ENCODE measurements at regions not wholly inside any gene's neighbourhood (a gene's known extent, or its start where the extent isn't known, plus 50 kb on each side); places are given as distances from the start of the nearest gene placed in this dataset.

DNA sequence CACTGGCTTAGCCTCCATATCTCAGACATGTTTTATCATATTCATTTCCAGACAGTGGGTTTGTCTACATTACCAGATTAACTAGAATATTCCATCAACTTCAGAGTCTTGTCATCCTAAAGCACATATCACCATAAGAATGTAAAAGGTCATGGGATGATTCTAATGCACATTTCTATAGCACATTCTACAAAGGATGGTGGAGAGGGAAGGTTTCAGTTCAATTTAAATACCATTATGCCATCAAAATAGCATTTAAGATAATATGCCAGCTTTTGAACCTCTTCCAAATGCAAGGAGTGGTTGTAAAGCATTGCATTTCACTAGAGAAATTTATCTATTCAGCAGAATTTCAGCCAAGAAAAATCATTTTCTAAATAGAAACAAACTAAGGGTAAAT lies 970.5 kb downstream of the TTLL7 start:
- Histone ChIP-seq H3K4me1 (ENCODE audit: control insufficient read depth, low read depth, low read length) (peaks cover 8% of the 10 kb centered on the region), H3K4me3 (ENCODE audit: low read length) (no peak overlapping the region), H3K9me3 (ENCODE audit: control insufficient read depth, low read depth, low read length) (peaks cover 3% of the 10 kb centered on the region), H3K27me3 (ENCODE audit: control insufficient read depth, insufficient read depth, low read length) (no peaks in the 10 kb centered on the region), H3K36me3 (ENCODE audit: control insufficient read depth, low read depth, low read length) (no peaks in the 10 kb centered on the region), H3K9ac (ENCODE audit: low read length) (no peak overlapping the region), H3K27ac (ENCODE audit: low read length) (no peak overlapping the region)

DNA sequence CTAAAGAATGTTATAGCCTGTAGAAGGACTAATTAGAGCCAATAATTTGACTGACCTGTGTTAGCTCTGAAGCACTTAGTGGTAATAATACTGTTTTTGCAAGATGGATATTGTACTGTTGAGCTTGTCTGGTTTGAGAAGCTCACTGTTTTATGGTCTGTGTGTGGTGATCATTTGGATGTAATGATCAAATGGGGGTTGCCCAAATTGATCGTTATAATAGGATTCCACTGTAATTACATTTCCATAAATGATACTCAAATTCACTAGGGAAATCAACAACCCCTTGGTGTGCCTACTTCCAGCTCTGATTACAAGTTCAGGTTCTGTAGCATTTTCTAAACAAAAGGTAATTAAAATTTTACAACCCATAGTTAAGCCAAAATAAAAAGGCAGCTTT lies 971.4 kb downstream of the TTLL7 start:
- H3K9me3 ChIP-seq (ENCODE audit: control insufficient read depth, low read depth, low read length) = peaks cover 3% of the 10 kb centered on the region

DNA sequence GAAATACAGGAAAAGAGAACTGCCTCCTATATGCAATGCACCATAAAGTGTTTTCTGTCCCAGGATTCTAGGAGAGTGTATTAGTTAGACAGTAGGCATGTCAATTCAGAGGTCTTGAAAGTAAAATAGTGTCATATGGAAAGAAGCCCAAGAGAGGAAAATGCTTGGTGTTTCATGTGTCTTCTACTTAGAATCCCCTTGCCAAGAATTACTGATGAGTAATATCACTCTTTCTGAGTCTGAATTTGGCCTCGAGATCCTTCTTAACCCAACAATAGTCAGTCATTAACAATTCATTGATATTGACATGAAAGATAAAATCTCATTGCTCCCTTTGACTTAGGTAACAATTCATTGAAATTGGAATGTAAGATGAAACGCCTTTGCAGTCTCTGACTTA lies 972.2 kb downstream of the TTLL7 start:
- Histone ChIP-seq H3K4me1 (ENCODE audit: control insufficient read depth, low read depth, low read length) (peaks cover 8% of the 10 kb centered on the region), H3K9me3 (ENCODE audit: control insufficient read depth, low read depth, low read length) (no peaks in the 10 kb centered on the region), H3K9ac (ENCODE audit: low read length) (no peak overlapping the region), H3K27me3 (ENCODE audit: control insufficient read depth, insufficient read depth, low read length) (no peaks in the 10 kb centered on the region), H3K27ac (ENCODE audit: low read length) (no peak overlapping the region), H3K4me3 (ENCODE audit: low read length) (no peak overlapping the region), H3K36me3 (ENCODE audit: control insufficient read depth, low read depth, low read length) (no peaks in the 10 kb centered on the region)

More for the DNA sequence above, 971.4 kb downstream of the TTLL7 start:
- Histone ChIP-seq H3K27me3 (ENCODE audit: control insufficient read depth, insufficient read depth, low read length) (no peaks in the 10 kb centered on the region), H3K4me3 (ENCODE audit: low read length) (no peak overlapping the region), H3K36me3 (ENCODE audit: control insufficient read depth, low read depth, low read length) (no peaks in the 10 kb centered on the region), H3K27ac (ENCODE audit: low read length) (no peak overlapping the region), H3K4me1 (ENCODE audit: control insufficient read depth, low read depth, low read length) (peaks cover 8% of the 10 kb centered on the region), H3K9ac (ENCODE audit: low read length) (no peak overlapping the region)

DNA sequence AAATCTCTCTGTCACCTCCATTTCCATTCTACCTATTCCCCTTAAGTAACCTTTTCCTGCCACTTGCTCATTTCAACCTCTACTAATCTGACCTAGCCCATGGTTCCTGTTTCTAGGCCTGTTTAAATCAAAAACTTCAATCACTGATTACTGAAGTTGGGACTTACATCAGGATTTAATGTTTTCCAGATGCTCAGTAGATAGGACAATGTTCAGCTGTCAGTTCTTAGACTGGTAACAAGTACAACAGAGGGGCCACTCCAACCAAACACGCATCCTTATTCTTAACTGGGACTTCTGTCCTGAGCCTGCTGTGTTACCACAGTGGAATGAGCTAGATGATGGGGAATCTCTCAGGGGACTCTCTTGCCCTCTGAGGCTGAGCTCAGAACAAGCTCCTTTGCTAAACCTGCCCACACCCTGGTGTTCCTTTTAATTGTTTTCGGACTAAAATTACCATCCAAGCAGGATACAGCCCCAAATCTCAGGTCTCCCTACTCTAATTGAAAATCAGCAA lies 974.6 kb downstream of the TTLL7 start:
- Histone ChIP-seq H3K4me3 (ENCODE audit: low read length) (no peak overlapping the region), H3K27ac (ENCODE audit: low read length) (no peak overlapping the region), H3K36me3 (ENCODE audit: control insufficient read depth, low read depth, low read length) (no peaks in the 10 kb centered on the region), H3K9ac (ENCODE audit: low read length) (no peak overlapping the region), H3K27me3 (ENCODE audit: control insufficient read depth, insufficient read depth, low read length) (no peaks in the 10 kb centered on the region), H3K4me1 (ENCODE audit: control insufficient read depth, low read depth, low read length) (peaks cover 8% of the 10 kb centered on the region), H3K9me3 (ENCODE audit: control insufficient read depth, low read depth, low read length) (peaks cover 2% of the 10 kb centered on the region)

GRCh38 chr1:83023212-83023611 lies 975.7 kb downstream of the TTLL7 start:
- H3K4me1 ChIP-seq (ENCODE audit: control insufficient read depth, low read depth, low read length) = no peaks in the 10 kb centered on the region
- H3K9ac ChIP-seq (ENCODE audit: low read length) = no peak overlapping the region
- peaks cover 2% of the 10 kb centered on the region for H3K9me3 ChIP-seq (ENCODE audit: control insufficient read depth, low read depth, low read length)
- no peak overlapping the region for H3K27ac ChIP-seq (ENCODE audit: low read length)
- no peaks in the 10 kb centered on the region for H3K36me3 ChIP-seq (ENCODE audit: control insufficient read depth, low read depth, low read length)
- H3K4me3 ChIP-seq (ENCODE audit: low read length) = no peak overlapping the region
- H3K27me3 ChIP-seq (ENCODE audit: control insufficient read depth, insufficient read depth, low read length) = no peaks in the 10 kb centered on the region

DNA sequence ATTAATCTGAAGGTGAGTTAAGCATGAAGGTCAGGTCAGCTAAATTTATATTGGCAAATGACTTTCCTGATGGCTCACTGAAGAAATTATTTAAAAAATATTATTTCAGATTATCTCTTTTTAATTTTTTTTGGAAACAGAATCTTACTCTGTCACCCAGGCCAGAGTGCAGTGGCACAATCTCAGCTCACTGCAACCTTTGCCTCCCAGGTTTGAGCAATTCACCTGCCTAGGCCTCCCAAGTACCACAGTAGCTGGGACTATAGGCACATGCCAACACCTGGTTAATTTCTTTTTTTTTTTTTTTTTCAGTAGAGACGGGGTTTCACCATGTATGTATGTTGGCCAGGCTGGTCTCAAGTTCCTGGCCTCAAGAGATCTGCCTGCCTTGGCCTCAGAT lies 976.7 kb downstream of the TTLL7 start:
- Histone ChIP-seq H3K27ac (ENCODE audit: low read length) (no peak overlapping the region), H3K9me3 (ENCODE audit: control insufficient read depth, low read depth, low read length) (peaks cover 2% of the 10 kb centered on the region), H3K9ac (ENCODE audit: low read length) (no peak overlapping the region), H3K4me1 (ENCODE audit: control insufficient read depth, low read depth, low read length) (no peaks in the 10 kb centered on the region), H3K36me3 (ENCODE audit: control insufficient read depth, low read depth, low read length) (no peaks in the 10 kb centered on the region), H3K27me3 (ENCODE audit: control insufficient read depth, insufficient read depth, low read length) (no peaks in the 10 kb centered on the region), H3K4me3 (ENCODE audit: low read length) (no peak overlapping the region)

GRCh38 chr1:83017701-83018100 lies 981.2 kb downstream of the TTLL7 start:
- peaks cover 2% of the 10 kb centered on the region for H3K9me3 ChIP-seq (ENCODE audit: control insufficient read depth, low read depth, low read length)
- no peaks in the 10 kb centered on the region for H3K4me1 ChIP-seq (ENCODE audit: control insufficient read depth, low read depth, low read length)
- no peaks in the 10 kb centered on the region for H3K36me3 ChIP-seq (ENCODE audit: control insufficient read depth, low read depth, low read length)

GRCh38 chr1:83017276-83017675 lies 981.7 kb downstream of the TTLL7 start:
- no peaks in the 10 kb centered on the region for H3K27me3 ChIP-seq (ENCODE audit: control insufficient read depth, insufficient read depth, low read length)
- H3K4me3 ChIP-seq (ENCODE audit: low read length) = no peak overlapping the region
- peaks cover 2% of the 10 kb centered on the region for H3K9me3 ChIP-seq (ENCODE audit: control insufficient read depth, low read depth, low read length)
- no peaks in the 10 kb centered on the region for H3K36me3 ChIP-seq (ENCODE audit: control insufficient read depth, low read depth, low read length)
- H3K27ac ChIP-seq (ENCODE audit: low read length) = no peak overlapping the region
- H3K4me1 ChIP-seq (ENCODE audit: control insufficient read depth, low read depth, low read length) = no peaks in the 10 kb centered on the region
- H3K9ac ChIP-seq (ENCODE audit: low read length) = no peak overlapping the region

More at GRCh38 chr1:83017701-83018100, 981.2 kb downstream of the TTLL7 start:
- Histone ChIP-seq H3K27ac (ENCODE audit: low read length) (no peak overlapping the region), H3K4me3 (ENCODE audit: low read length) (no peak overlapping the region), H3K27me3 (ENCODE audit: control insufficient read depth, insufficient read depth, low read length) (no peaks in the 10 kb centered on the region), H3K9ac (ENCODE audit: low read length) (no peak overlapping the region)

DNA sequence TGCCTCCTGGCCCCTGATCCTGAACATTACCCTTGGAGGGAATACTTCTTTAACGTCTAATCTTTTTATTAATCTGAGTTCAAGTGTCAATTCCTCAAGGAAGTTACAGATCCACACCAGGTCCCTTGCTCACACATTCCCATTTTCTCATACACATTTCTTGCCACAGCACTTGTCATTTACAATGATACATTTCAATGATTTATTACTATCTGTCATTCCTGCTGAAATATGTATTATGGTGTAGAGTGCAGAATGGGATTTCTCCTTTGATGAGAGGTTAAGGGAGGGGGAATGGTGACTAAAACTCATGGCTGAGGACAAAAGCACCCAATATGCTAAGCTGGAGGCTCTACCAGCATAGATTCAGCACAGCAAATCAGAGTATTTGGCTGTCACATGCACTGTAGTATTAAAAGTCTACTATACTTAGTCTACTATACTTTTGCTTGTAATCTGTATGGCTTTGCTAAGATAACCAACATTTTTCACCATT lies 982.5 kb downstream of the TTLL7 start:
- Histone ChIP-seq H3K9ac (ENCODE audit: low read length) (no peak overlapping the region), H3K27me3 (ENCODE audit: control insufficient read depth, insufficient read depth, low read length) (no peaks in the 10 kb centered on the region), H3K36me3 (ENCODE audit: control insufficient read depth, low read depth, low read length) (no peaks in the 10 kb centered on the region), H3K4me3 (ENCODE audit: low read length) (no peak overlapping the region), H3K9me3 (ENCODE audit: control insufficient read depth, low read depth, low read length) (peaks cover 2% of the 10 kb centered on the region), H3K4me1 (ENCODE audit: control insufficient read depth, low read depth, low read length) (no peaks in the 10 kb centered on the region), H3K27ac (ENCODE audit: low read length) (no peak overlapping the region)

- Histone ChIP-seq H3K36me3 (ENCODE audit: control insufficient read depth, low read depth, low read length) (no peaks in the 10 kb centered on the region), H3K27me3 (ENCODE audit: control insufficient read depth, insufficient read depth, low read length) (no peaks in the 10 kb centered on the region), H3K27ac (ENCODE audit: low read length) (no peak overlapping the region), H3K4me1 (ENCODE audit: control insufficient read depth, low read depth, low read length) (no peaks in the 10 kb centered on the region), H3K9me3 (ENCODE audit: control insufficient read depth, low read depth, low read length) (peaks cover 2% of the 10 kb centered on the region), H3K4me3 (ENCODE audit: low read length) (no peak overlapping the region), H3K9ac (ENCODE audit: low read length) (no peak overlapping the region)
Measured at GRCh38 chr1:83015163-83015562, 983.8 kb downstream of the TTLL7 start.

GRCh38 chr1:83012950-83013349 lies 986.0 kb downstream of the TTLL7 start:
- no peaks in the 10 kb centered on the region for H3K9me3 ChIP-seq (ENCODE audit: control insufficient read depth, low read depth, low read length)
- no peak overlapping the region for H3K9ac ChIP-seq (ENCODE audit: low read length)
- H3K27me3 ChIP-seq (ENCODE audit: control insufficient read depth, insufficient read depth, low read length) = no peaks in the 10 kb centered on the region
- no peak overlapping the region for H3K27ac ChIP-seq (ENCODE audit: low read length)
- H3K4me3 ChIP-seq (ENCODE audit: low read length) = no peak overlapping the region
- H3K4me1 ChIP-seq (ENCODE audit: control insufficient read depth, low read depth, low read length) = no peaks in the 10 kb centered on the region
- no peaks in the 10 kb centered on the region for H3K36me3 ChIP-seq (ENCODE audit: control insufficient read depth, low read depth, low read length)

DNA sequence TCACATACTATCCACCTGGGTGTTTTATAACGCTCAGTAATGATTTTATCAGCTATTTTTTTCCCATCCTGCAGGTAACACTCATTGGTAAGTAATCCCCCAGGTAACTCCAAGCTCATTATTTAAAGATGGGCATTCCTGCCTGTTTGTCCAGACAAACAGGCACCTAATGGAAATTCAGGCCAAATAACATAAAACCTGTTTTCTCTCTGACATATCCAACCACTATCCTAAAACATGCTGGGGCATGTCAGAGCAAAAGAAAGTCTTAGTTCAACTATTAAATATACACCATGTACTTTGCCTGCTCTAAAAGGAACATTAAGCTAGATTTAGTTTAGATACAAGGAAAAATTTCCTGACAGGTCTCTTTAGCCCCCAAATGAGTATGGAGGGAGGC lies 987.7 kb downstream of the TTLL7 start:
- no peak overlapping the region for H3K9ac ChIP-seq (ENCODE audit: low read length)
- H3K36me3 ChIP-seq (ENCODE audit: control insufficient read depth, low read depth, low read length) = no peaks in the 10 kb centered on the region
- H3K27me3 ChIP-seq (ENCODE audit: control insufficient read depth, insufficient read depth, low read length) = no peaks in the 10 kb centered on the region
- no peaks in the 10 kb centered on the region for H3K4me1 ChIP-seq (ENCODE audit: control insufficient read depth, low read depth, low read length)
- no peak overlapping the region for H3K27ac ChIP-seq (ENCODE audit: low read length)
- H3K4me3 ChIP-seq (ENCODE audit: low read length) = no peak overlapping the region
- no peaks in the 10 kb centered on the region for H3K9me3 ChIP-seq (ENCODE audit: control insufficient read depth, low read depth, low read length)
